Pancreas (tissue), 10 donors: ENCODE measurements at regions not wholly inside any gene's neighbourhood (a gene's known extent, or its start where the extent isn't known, plus 50 kb on each side); places are given as distances from the start of the nearest gene placed in this dataset.

ENCODE experiments used
- ATAC-seq, 4 donors: fragments of 200-7000 bp; cut with Tn5 transposase; one replicate each; pipeline versions ENCODE4 v1.8.0 to v1.9.1; 2020; ENCODE audit warnings: mild to moderate bottlenecking in 4 of 4, moderate library complexity in 4 of 4
- DNase-seq, 6 donors: peaks; one replicate each; pipeline ENCODE4 v3.0.0-alpha.2; 2020
- FAIRE-seq: peaks from 2 replicates; lab custom pipeline; 2012; peaks lifted over from hg19 to GRCh38; lab: Jason Lieb, UNC
- H3K27ac ChIP-seq, 4 donors: fragments of 200-600 bp; sonication (generic); 1 replicate in 3 of 4; 2 replicates in 1 of 4; pipeline versions ENCODE4 v1.5.0 to v1.8.0; 2020
- H3K27me3 ChIP-seq, 4 donors: fragments of 200-600 bp; one replicate each; pipeline ENCODE4 v1.8.0; 2021
- H3K36me3 ChIP-seq, 3 donors: fragments of 200-600 bp; sonication (generic) in 1 of 3; one replicate each; pipeline versions ENCODE4 v1.5.0 to v1.8.0; 2020 to 2021
- H3K4me1 ChIP-seq, 3 donors: fragments of 200-600 bp; one replicate each; pipeline ENCODE4 v1.8.0; 2021
- H3K4me3 ChIP-seq, 4 donors: fragments of 200-600 bp; sonication (generic) in 2 of 4; one replicate each; pipeline versions ENCODE4 v1.5.0 to v1.8.0; 2020 to 2021
- H3K9me3 ChIP-seq, 4 donors: fragments of 200-600 bp; one replicate each; pipeline ENCODE4 v1.8.0; 2021
- WGBS, 2 donors: extraction: QIAGEN DNeasy Blood & Tissue Kit; methylation state at CpG; one replicate each; pipeline ENCODE4 v1.1.7; 2013; 5-methylcytosine and 5-hydroxymethylcytosine counted together
- intact Hi-C, 3 donors: fragments of 100-400 bp; cut with DNase I; formaldehyde crosslinking; loops; one replicate each; pipeline versions ENCODE4 v1.11.1 to v1.14.2; 2022
- TF ChIP-seq, protein P1 (sequence below), 4 donors: fragments of 200-600 bp; sonication (generic) in 3 of 4; IDR thresholded peaks; one replicate each; pipeline versions ENCODE4 v1.5.0 to v1.8.0; 2021; ENCODE audit warnings: antibody characterized with exemption in 4 of 4
- donor health status: healthy with polysubstance abuse.
- donor health status: DM: no; HTN: no; CAD: no; lungs with moderate emphysema.
- donor health status: DM: no; HTN: no; CAD: no.
- donor health status: control.
- donor health status: control.
- donor health status: Bipolar disorder and iron deficiency.
- donor health status: DM: yes; HTN: yes; CAD: no.
- donor health status: DM: no; HTN: no; CAD: no.
- donor health status: DM: no; HTN: no; CAD: no.
- donor health status: DM: yes; HTN: yes; CAD: no.

DNA sequence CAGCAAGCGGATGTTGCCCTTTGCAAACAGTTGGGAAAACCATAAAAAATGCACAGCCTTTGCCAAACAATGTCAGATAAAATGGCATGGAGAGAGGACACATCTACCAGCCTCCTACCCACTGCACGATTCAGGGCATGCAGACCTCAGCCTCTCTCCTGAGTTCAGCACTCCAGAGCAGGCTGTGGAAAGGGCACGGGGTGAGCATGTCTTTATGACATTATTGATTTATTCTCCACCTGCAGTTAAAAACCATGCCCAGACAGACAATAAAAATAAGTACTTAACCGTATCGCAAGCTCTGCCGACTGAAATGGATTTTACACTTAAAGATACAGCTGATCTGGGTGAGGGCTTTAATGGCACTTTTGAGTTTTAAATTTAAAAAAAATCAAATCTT lies 127.1 kb downstream of the MAF start:
- H3K27me3 ChIP-seq: no peaks in the 10 kb centered on the region
- DNase-seq (no peak), FAIRE-seq (no peak), ATAC-seq (no peak)
- 32 to 40% methylated on average over 6 of the region's 6 CpGs for WGBS, 2 donors
- H3K36me3 ChIP-seq: no peaks in the 10 kb centered on the region
- no peaks in the 10 kb centered on the region for H3K9me3 ChIP-seq
- H3K27ac ChIP-seq: no peak overlapping the region
- no peak overlapping the region for H3K4me3 ChIP-seq
- H3K4me1 ChIP-seq: no peaks in the 10 kb centered on the region
- TF ChIP-seq, protein P1, sequence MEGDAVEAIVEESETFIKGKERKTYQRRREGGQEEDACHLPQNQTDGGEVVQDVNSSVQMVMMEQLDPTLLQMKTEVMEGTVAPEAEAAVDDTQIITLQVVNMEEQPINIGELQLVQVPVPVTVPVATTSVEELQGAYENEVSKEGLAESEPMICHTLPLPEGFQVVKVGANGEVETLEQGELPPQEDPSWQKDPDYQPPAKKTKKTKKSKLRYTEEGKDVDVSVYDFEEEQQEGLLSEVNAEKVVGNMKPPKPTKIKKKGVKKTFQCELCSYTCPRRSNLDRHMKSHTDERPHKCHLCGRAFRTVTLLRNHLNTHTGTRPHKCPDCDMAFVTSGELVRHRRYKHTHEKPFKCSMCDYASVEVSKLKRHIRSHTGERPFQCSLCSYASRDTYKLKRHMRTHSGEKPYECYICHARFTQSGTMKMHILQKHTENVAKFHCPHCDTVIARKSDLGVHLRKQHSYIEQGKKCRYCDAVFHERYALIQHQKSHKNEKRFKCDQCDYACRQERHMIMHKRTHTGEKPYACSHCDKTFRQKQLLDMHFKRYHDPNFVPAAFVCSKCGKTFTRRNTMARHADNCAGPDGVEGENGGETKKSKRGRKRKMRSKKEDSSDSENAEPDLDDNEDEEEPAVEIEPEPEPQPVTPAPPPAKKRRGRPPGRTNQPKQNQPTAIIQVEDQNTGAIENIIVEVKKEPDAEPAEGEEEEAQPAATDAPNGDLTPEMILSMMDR (IDR thresholded peaks at IDR 0.05): no peak
- intact Hi-C loops: no loop called here

DNA sequence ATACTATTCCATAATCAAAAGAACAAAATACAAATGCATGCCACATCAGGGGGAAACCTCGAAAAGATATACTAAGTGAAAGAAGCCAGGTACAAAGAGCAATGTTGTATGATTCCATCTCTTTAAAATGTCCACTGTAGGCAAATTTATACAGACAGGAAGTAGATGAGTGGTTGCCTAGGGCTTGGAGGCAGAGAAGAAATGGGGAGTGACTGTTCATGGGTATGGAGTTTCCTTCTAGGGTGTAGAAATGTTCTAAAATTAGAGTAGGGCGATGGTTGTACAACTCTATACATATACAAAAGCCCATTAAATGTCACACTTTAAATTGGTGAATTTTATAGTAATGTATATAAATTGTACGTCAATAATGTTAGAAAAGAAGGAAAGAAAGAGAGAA lies 128.1 kb downstream of the MAF start:
- no peak for DNase-seq
- no peaks in the 10 kb centered on the region for H3K4me1 ChIP-seq
- no peak for ATAC-seq
- no peak for FAIRE-seq
- WGBS, 2 donors: 75 to 83% methylated on average over 3 of the region's 3 CpGs
- H3K4me3 ChIP-seq: no peak overlapping the region
- H3K27ac ChIP-seq: no peak overlapping the region
- TF ChIP-seq, protein P1 (IDR thresholded peaks at IDR 0.05): no peak
- no peaks in the 10 kb centered on the region for H3K36me3 ChIP-seq
- intact Hi-C loops: no loop called here
- no peaks in the 10 kb centered on the region for H3K27me3 ChIP-seq
- H3K9me3 ChIP-seq: no peaks in the 10 kb centered on the region

DNA sequence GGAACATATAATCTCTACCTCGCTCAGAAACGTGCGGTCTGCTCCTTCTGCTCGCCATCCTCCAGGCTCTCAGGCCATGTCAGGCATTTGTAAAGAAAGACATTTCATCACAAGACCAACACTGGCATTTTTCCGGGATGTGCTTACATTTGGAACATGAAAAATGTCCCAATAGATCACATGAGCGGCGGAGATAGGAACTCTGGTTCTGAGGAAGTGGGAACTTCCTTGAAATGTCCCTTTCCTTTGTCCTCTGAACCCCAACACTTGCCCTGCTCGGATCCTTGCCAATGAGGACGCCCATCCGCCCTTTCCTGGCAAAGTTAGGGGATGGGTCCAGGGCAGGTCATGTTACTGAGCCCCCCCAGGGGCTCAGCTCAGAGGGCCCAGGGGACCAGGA lies 130.5 kb downstream of the MAF start:
- Histone ChIP-seq H3K27ac (no peak overlapping the region), H3K36me3 (no peaks in the 10 kb centered on the region), H3K9me3 (no peaks in the 10 kb centered on the region), H3K27me3 (no peaks in the 10 kb centered on the region), H3K4me3 (no peak overlapping the region), H3K4me1 (no peaks in the 10 kb centered on the region)
- no peak for FAIRE-seq
- intact Hi-C loops: no loop called here
- TF ChIP-seq, protein P1 (IDR thresholded peaks at IDR 0.05): no peak
- ATAC-seq: no peak
- 69 to 76% methylated on average over 10 of the region's 10 CpGs for WGBS, 2 donors
- DNase-seq: peak in 1 of 6 donors; percentile 24

DNA sequence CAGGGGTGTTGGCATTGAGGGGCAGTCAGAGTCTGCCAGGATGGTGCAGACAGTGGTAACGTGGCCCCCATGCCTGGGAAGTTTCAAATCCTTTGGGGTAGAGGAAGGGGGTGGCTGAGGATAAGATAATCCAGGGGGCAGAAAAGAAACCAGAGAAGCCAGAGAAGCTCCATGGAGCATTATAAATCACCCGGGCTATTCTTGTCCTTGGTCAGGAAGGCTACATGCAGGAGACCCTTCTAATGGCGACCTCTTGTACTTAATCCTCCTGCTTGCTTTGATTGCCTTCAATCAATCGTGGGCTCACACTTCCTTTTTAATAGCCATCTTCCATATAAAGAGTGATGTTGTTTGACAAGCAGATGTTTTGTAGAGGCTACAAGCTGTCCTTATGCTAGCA lies 131.9 kb downstream of the MAF start:
- no peak for FAIRE-seq
- WGBS, 2 donors: 70 to 76% methylated on average over 4 of the region's 4 CpGs
- H3K4me3 ChIP-seq: no peak overlapping the region
- H3K4me1 ChIP-seq: no peaks in the 10 kb centered on the region
- TF ChIP-seq, protein P1 (IDR thresholded peaks at IDR 0.05): no peak
- no peak overlapping the region for H3K27ac ChIP-seq
- intact Hi-C loops: no loop called here
- H3K36me3 ChIP-seq: no peaks in the 10 kb centered on the region
- ATAC-seq: no peak
- no peaks in the 10 kb centered on the region for H3K9me3 ChIP-seq
- no peak for DNase-seq
- H3K27me3 ChIP-seq: no peaks in the 10 kb centered on the region

DNA sequence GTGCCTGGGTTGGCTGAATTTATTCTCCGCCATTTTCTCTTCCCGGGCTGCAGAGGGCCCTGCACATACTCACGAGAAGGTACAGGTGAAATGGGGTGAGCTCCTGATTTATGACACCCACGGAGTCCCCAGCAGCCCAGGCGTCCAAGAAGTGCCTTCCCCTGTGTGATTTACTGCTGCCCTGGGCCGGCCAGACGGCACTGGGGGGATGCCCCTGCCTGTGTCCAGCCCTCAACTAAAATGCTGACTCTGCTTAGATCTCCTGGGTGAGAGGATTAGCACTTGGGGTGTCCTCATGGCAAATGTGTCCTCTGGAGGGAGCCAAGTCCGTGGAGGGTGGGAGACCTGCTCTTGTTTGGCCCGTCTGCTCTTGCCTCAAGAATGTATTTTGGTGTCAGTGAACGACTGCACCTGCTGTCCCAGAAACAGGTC lies 132.4 kb downstream of the MAF start:
- TF ChIP-seq, protein P1 (IDR thresholded peaks at IDR 0.05): no peak
- intact Hi-C loops: no loop called here
- Histone ChIP-seq H3K4me1 (no peaks in the 10 kb centered on the region), H3K27me3 (no peaks in the 10 kb centered on the region), H3K36me3 (no peaks in the 10 kb centered on the region), H3K27ac (no peak overlapping the region), H3K9me3 (no peaks in the 10 kb centered on the region), H3K4me3 (no peak overlapping the region)
- WGBS, 2 donors: 60 to 72% methylated on average over 10 of the region's 10 CpGs
- no peak for DNase-seq
- ATAC-seq: no peak
- FAIRE-seq: no peak
